ENCODE measurements at regions not wholly inside any gene's neighbourhood (a gene's known extent, or its start where the extent isn't known, plus 50 kb on each side); places are given as distances from the start of the nearest gene placed in this dataset.

- Histone ChIP-seq H3K27ac (ENCODE audit: low read length) (no peak overlapping the region), H3K9ac (ENCODE audit: low read length in 2 of 2) (no peak overlapping the region), H3K9me3 (ENCODE audit: control insufficient read depth in 2 of 2, low read length in 2 of 2) (no peaks in the 10 kb centered on the region), H3K4me3 (ENCODE audit: low read length in 2 of 2) (no peak overlapping the region), H3K27me3 (ENCODE audit: control insufficient read depth in 1 of 2, insufficient read depth in 2 of 2, low read length in 2 of 2) (peaks cover 7 to 16% of the 10 kb centered on the region in 2 donors), H3K36me3 (ENCODE audit: control insufficient read depth in 2 of 2, insufficient read depth in 2 of 2, low read length in 2 of 2) (no peaks in the 10 kb centered on the region), H3K4me1 (ENCODE audit: control insufficient read depth, insufficient read depth, low read length) (no peaks in the 10 kb centered on the region)
These were observed 50.4 kb upstream of the ENPP7 start for GRCh38 chr17:79680318-79680695.

- Histone ChIP-seq H3K27me3 (ENCODE audit: control insufficient read depth in 1 of 2, insufficient read depth in 2 of 2, low read length in 2 of 2) (peaks cover 7 to 16% of the 10 kb centered on the region in 2 donors), H3K9ac (ENCODE audit: low read length in 2 of 2) (no peak overlapping the region), H3K36me3 (ENCODE audit: control insufficient read depth in 2 of 2, insufficient read depth in 2 of 2, low read length in 2 of 2) (no peaks in the 10 kb centered on the region), H3K9me3 (ENCODE audit: control insufficient read depth in 2 of 2, low read length in 2 of 2) (peaks cover 0 to 1% of the 10 kb centered on the region in 2 donors), H3K4me3 (ENCODE audit: low read length in 2 of 2) (no peak overlapping the region), H3K4me1 (ENCODE audit: control insufficient read depth, insufficient read depth, low read length) (no peaks in the 10 kb centered on the region), H3K27ac (ENCODE audit: low read length) (no peak overlapping the region)
These were observed 51.0 kb upstream of the ENPP7 start for GRCh38 chr17:79679631-79680317.

- H3K4me1 ChIP-seq (ENCODE audit: control insufficient read depth, insufficient read depth, low read length), result no peaks in the 10 kb centered on the region
- no peak overlapping the region for H3K4me3 ChIP-seq (ENCODE audit: low read length in 2 of 2)
- peaks cover under 1 to 10% of the 10 kb centered on the region in 2 donors for H3K9me3 ChIP-seq (ENCODE audit: control insufficient read depth in 2 of 2, low read length in 2 of 2)
- no peaks in the 10 kb centered on the region for H3K36me3 ChIP-seq (ENCODE audit: control insufficient read depth in 2 of 2, insufficient read depth in 2 of 2, low read length in 2 of 2)
- H3K9ac ChIP-seq (ENCODE audit: low read length in 2 of 2), result no peak overlapping the region
- H3K27ac ChIP-seq (ENCODE audit: low read length), result no peak overlapping the region
- H3K27me3 ChIP-seq (ENCODE audit: control insufficient read depth in 1 of 2, insufficient read depth in 2 of 2, low read length in 2 of 2), result peaks cover 7 to 21% of the 10 kb centered on the region in 2 donors
These were observed 51.9 kb upstream of the ENPP7 start for GRCh38 chr17:79678736-79679255.

DNA sequence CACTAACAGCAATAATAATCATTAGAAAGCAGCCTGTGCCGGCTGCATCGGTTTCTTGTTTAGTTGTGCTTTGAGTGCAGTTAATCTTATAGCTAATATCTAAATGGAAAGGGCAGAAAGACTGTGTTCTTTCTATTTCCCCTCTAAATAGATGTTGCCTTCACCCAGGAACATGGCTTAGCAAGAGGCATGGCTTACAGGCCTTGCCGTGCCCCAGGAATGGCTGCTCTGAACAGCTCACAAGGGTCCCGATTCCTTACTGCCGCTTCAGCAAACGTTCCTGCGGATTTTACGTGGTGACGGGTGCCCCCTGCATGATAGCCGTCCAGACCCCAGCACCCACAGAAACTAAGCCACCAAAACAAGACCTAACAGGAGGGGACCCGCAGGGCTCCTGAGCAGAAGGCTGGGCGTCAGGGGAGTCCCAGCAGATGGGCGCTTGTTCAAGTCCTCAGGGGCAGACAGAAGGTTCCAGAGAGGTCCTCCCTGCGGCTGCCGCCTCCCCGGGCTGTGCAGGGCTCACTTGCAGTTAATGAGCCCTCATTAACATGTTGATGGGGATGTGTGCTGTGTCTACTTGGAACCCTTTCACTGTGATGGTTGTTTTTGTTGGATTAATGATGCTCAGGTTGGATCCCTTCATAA lies 52.5 kb upstream of the ENPP7 start:
- no peak overlapping the region for H3K9ac ChIP-seq (ENCODE audit: low read length in 2 of 2)
- no peak overlapping the region for H3K27ac ChIP-seq (ENCODE audit: low read length)
- H3K4me3 ChIP-seq (ENCODE audit: low read length in 2 of 2), result no peak overlapping the region
- H3K36me3 ChIP-seq (ENCODE audit: control insufficient read depth in 2 of 2, insufficient read depth in 2 of 2, low read length in 2 of 2), result no peaks in the 10 kb centered on the region
- peaks cover 6 to 10% of the 10 kb centered on the region in 2 donors for H3K9me3 ChIP-seq (ENCODE audit: control insufficient read depth in 2 of 2, low read length in 2 of 2)
- peaks cover 7 to 22% of the 10 kb centered on the region in 2 donors for H3K27me3 ChIP-seq (ENCODE audit: control insufficient read depth in 1 of 2, insufficient read depth in 2 of 2, low read length in 2 of 2)
- no peaks in the 10 kb centered on the region for H3K4me1 ChIP-seq (ENCODE audit: control insufficient read depth, insufficient read depth, low read length)

DNA sequence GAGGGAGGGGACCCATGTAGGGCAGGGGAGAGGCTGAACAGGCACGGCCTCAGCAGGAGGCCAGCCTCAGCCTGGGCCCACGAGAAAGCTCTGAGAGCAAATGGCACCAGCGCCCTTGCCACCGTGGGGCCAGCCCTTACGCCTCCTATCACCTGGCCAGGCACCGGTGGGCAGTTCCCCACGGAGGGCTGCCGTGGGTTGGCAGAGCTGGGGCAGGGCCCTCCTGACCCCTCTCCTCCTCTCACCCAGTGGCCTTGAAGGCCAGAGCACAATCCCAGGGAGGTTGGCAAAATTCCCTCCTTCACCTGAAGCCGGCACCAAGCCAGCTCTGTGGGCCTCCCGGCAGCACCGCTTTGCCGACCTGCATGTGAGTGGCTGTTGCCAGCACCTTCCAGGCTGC lies 53.1 kb upstream of the ENPP7 start:
- Histone ChIP-seq H3K9me3 (ENCODE audit: control insufficient read depth in 2 of 2, low read length in 2 of 2) (peaks cover 7 to 12% of the 10 kb centered on the region in 2 donors), H3K4me3 (ENCODE audit: low read length in 2 of 2) (no peak overlapping the region), H3K9ac (ENCODE audit: low read length in 2 of 2) (no peak overlapping the region), H3K27me3 (ENCODE audit: control insufficient read depth in 1 of 2, insufficient read depth in 2 of 2, low read length in 2 of 2) (peaks cover 7 to 23% of the 10 kb centered on the region in 2 donors), H3K36me3 (ENCODE audit: control insufficient read depth in 2 of 2, insufficient read depth in 2 of 2, low read length in 2 of 2) (no peaks in the 10 kb centered on the region), H3K27ac (ENCODE audit: low read length) (no peak overlapping the region), H3K4me1 (ENCODE audit: control insufficient read depth, insufficient read depth, low read length) (no peaks in the 10 kb centered on the region)

GRCh38 chr17:79676796-79677195 lies 53.9 kb upstream of the ENPP7 start:
- Histone ChIP-seq H3K27ac (ENCODE audit: low read length) (no peak overlapping the region), H3K36me3 (ENCODE audit: control insufficient read depth in 2 of 2, insufficient read depth in 2 of 2, low read length in 2 of 2) (no peaks in the 10 kb centered on the region), H3K4me3 (ENCODE audit: low read length in 2 of 2) (no peak overlapping the region), H3K9ac (ENCODE audit: low read length in 2 of 2) (no peak overlapping the region), H3K9me3 (ENCODE audit: control insufficient read depth in 2 of 2, low read length in 2 of 2) (peaks cover 7 to 17% of the 10 kb centered on the region in 2 donors), H3K4me1 (ENCODE audit: control insufficient read depth, insufficient read depth, low read length) (no peaks in the 10 kb centered on the region), H3K27me3 (ENCODE audit: control insufficient read depth in 1 of 2, insufficient read depth in 2 of 2, low read length in 2 of 2) (peaks cover 7 to 25% of the 10 kb centered on the region in 2 donors)

DNA sequence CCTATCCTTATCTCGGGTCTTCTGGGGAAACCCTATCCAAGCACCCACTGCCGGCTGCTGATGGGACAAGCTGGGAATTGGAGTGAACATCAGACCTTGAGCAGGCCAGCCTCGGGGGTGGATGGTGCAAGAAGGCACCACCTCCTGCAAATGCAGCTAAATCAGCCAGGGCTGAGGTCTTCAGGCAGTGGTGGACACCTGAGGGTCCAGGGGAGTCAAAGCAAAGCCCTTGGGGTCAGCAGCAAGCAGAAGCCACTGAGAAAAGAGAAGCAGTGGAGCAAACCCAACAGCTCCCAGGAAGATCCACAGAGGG lies 55.4 kb upstream of the ENPP7 start:
- H3K4me1 ChIP-seq (ENCODE audit: control insufficient read depth, insufficient read depth, low read length), result no peaks in the 10 kb centered on the region
- H3K36me3 ChIP-seq (ENCODE audit: control insufficient read depth in 2 of 2, insufficient read depth in 2 of 2, low read length in 2 of 2), result no peaks in the 10 kb centered on the region
- H3K9ac ChIP-seq (ENCODE audit: low read length in 2 of 2), result no peak overlapping the region
- H3K27ac ChIP-seq (ENCODE audit: low read length), result no peak overlapping the region
- H3K9me3 ChIP-seq (ENCODE audit: control insufficient read depth in 2 of 2, low read length in 2 of 2), result peaks cover 7 to 17% of the 10 kb centered on the region in 2 donors
- no peak overlapping the region for H3K4me3 ChIP-seq (ENCODE audit: low read length in 2 of 2)
- peaks cover 4 to 28% of the 10 kb centered on the region in 2 donors for H3K27me3 ChIP-seq (ENCODE audit: control insufficient read depth in 1 of 2, insufficient read depth in 2 of 2, low read length in 2 of 2)

DNA sequence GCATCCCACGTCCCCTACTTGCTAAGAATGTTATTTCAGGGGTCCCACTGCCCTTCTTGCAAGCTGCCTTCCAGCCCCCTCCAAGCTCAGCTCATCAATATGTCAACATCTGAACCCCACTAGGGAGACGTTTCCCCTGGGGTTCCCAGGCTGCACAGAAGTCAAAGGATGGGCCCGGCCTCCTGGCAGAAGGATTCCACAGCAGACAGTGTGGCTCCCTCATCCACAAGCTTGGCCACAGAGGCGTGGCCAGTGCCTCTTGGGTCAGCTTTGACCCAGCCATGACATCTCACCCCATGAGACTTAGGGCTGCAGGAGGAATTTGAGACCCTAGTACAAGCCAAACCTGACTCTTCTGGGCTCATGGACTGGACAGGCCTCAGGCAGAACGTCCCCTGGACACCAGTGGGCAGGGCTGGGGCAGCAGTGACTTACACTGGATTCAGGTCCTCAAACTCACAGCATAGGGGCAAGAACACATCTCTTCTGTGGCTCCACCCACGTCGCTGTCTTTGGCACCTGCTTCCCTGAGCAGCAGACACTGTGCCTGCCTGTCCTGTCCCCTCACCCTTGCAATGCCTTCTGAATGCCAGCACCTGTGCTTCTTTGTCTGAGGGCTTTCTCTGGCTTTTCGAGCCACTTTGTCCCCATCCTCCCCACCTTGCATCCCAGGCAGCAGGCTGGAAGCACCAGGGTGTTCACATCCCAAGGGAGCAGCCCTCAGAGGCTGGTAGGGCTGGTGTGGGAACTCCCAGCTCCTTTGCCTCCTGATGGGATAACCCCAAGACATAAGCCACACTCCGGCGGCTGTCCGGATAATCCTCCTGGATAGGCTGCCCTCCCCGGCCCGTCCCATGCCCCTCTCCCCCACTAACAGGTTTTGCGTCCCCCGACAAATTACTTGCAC lies 56.0 kb upstream of the ENPP7 start:
- Histone ChIP-seq H3K36me3 (ENCODE audit: control insufficient read depth in 2 of 2, insufficient read depth in 2 of 2, low read length in 2 of 2) (no peaks in the 10 kb centered on the region), H3K4me3 (ENCODE audit: low read length in 2 of 2) (no peak overlapping the region), H3K4me1 (ENCODE audit: control insufficient read depth, insufficient read depth, low read length) (no peaks in the 10 kb centered on the region), H3K9me3 (ENCODE audit: control insufficient read depth in 2 of 2, low read length in 2 of 2) (peaks cover 7 to 17% of the 10 kb centered on the region in 2 donors), H3K27ac (ENCODE audit: low read length) (no peak overlapping the region), H3K9ac (ENCODE audit: low read length in 2 of 2) (no peak overlapping the region), H3K27me3 (ENCODE audit: control insufficient read depth in 1 of 2, insufficient read depth in 2 of 2, low read length in 2 of 2) (peaks cover 8 to 27% of the 10 kb centered on the region in 2 donors)

DNA sequence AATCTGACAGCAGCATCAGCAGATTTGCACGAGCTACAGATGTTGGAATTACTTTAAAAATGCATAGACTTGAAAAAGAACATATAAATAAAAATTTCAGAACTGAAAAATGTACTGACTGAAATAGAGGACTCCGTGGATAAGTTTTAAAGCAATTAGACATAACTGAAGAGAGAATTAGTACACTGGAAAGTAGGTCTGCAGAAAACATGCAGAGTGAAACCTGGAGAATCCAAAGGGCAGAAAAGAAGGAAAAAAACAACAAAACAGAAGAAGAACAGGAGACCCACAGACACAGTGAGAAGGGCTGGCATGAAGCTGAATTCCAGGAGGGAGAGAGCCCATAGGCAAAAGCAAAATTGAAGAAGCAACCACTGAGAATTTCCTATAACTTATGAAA lies 57.2 kb upstream of the ENPP7 start:
- H3K27ac ChIP-seq (ENCODE audit: low read length), result no peak overlapping the region
- peaks cover 7 to 17% of the 10 kb centered on the region in 2 donors for H3K9me3 ChIP-seq (ENCODE audit: control insufficient read depth in 2 of 2, low read length in 2 of 2)
- no peak overlapping the region for H3K9ac ChIP-seq (ENCODE audit: low read length in 2 of 2)
- H3K36me3 ChIP-seq (ENCODE audit: control insufficient read depth in 2 of 2, insufficient read depth in 2 of 2, low read length in 2 of 2), result no peaks in the 10 kb centered on the region
- H3K4me1 ChIP-seq (ENCODE audit: control insufficient read depth, insufficient read depth, low read length), result no peaks in the 10 kb centered on the region
- H3K27me3 ChIP-seq (ENCODE audit: control insufficient read depth in 1 of 2, insufficient read depth in 2 of 2, low read length in 2 of 2), result peaks cover 8 to 29% of the 10 kb centered on the region in 2 donors
- H3K4me3 ChIP-seq (ENCODE audit: low read length in 2 of 2), result no peak overlapping the region

- H3K9me3 ChIP-seq (ENCODE audit: control insufficient read depth in 2 of 2, low read length in 2 of 2), result peaks cover 7 to 17% of the 10 kb centered on the region in 2 donors
- peaks cover 8 to 29% of the 10 kb centered on the region in 2 donors for H3K27me3 ChIP-seq (ENCODE audit: control insufficient read depth in 1 of 2, insufficient read depth in 2 of 2, low read length in 2 of 2)
These were observed 58.2 kb upstream of the ENPP7 start for GRCh38 chr17:79672496-79672895.

More at GRCh38 chr17:79672496-79672895, 58.2 kb upstream of the ENPP7 start:
- Histone ChIP-seq H3K27ac (ENCODE audit: low read length) (no peak overlapping the region), H3K4me1 (ENCODE audit: control insufficient read depth, insufficient read depth, low read length) (no peaks in the 10 kb centered on the region), H3K4me3 (ENCODE audit: low read length in 2 of 2) (no peak overlapping the region), H3K36me3 (ENCODE audit: control insufficient read depth in 2 of 2, insufficient read depth in 2 of 2, low read length in 2 of 2) (no peaks in the 10 kb centered on the region), H3K9ac (ENCODE audit: low read length in 2 of 2) (no peak overlapping the region)
